SK-N-MC (cell line): ENCODE measurements at regions not wholly inside any gene's neighbourhood (a gene's known extent, or its start where the extent isn't known, plus 50 kb on each side); places are given as distances from the start of the nearest gene placed in this dataset.

Experiments used
- DNase-seq: peaks from one replicate; pipeline ENCODE4 v3.0.0-alpha.2; 2011; ENCODE audit warnings: low read depth, low spot score
- H3K27ac ChIP-seq: fragments of 200-600 bp; sonication (generic); 2 replicates; pipeline ENCODE4 v1.5.1; 2016; ENCODE audit warnings: mixed run types
- H3K36me3 ChIP-seq: fragments of 200-600 bp; sonication (generic); 2 replicates; pipeline ENCODE4 v1.6.1; 2017; ENCODE audit warnings: antibody characterized with exemption, low read length, mixed read lengths; ENCODE audit not compliant: insufficient read depth
- H3K4me3 ChIP-seq: fragments of 200-600 bp; sonication (generic); 2 replicates; pipeline ENCODE4 v1.5.1; 2016
- H3K9ac ChIP-seq: fragments of 200-600 bp; sonication (generic); 2 replicates; pipeline ENCODE4 v1.8.0; 2017; ENCODE audit warnings: mixed run types, mixed read lengths; ENCODE audit not compliant: insufficient read length
- H3K9me3 ChIP-seq: fragments of 200-600 bp; sonication (generic); 2 replicates; pipeline ENCODE4 v1.6.1; 2017; ENCODE audit warnings: low read depth, mild to moderate bottlenecking, antibody characterized with exemption, low read length, moderate library complexity, mixed read lengths
- EZH2 ChIP-seq: fragments of 200-600 bp; sonication (generic); IDR thresholded peaks from one replicate; pipeline ENCODE4 v1.6.1; 2017; ENCODE audit warnings: antibody characterized with exemption
- FOXP2 ChIP-seq: optimal IDR thresholded peaks from 2 replicates; pipeline ENCODE3; 2011; ENCODE audit warnings: mild to moderate bottlenecking, moderate library complexity; ENCODE audit not compliant: insufficient read depth; ENCODE audit errors: extremely low read length, control extremely low read depth
- POLR2AphosphoS5 ChIP-seq: IDR thresholded peaks from 2 replicates; pipeline ENCODE4 v1.6.1; 2012; ENCODE audit warnings: mild to moderate bottlenecking, low read depth, low read length, borderline replicate concordance

DNA sequence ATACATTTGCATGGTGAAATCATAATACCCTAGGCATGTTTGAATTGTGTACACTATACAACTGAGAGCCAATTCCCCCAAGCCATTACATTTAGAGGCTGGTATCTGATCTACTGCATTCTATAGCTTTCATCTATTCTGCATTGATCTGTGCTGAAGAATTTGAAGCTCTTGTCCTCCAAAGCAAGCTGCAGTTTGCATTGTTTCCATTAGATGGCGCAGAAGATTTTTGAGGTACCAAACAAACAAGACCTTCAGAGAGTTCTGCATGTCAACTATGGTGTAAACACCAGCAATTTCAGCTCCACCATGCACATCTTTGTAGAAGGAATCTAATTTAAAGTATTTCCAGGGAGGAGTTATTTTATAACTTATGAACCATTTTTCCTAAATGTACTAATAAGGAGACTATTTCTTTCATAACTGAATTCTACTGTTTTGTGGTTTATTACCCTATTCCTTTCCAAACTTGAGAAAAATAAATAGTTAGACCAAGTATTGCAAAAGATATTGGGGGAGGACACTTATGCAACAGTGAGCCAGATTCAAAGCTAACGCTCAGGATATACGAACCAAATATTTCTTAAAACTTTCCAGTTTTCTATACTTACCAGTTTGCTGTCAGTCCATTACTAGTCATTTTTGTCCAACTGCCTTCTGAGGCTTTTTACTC, 761.8 kb upstream of the ACVR2A start:
- DNase-seq, result peak; percentile 73
- Histone ChIP-seq H3K4me3 (no peak overlapping the region), H3K9ac (no peak overlapping the region), H3K27ac (no peak overlapping the region), H3K36me3 (no peaks in the 10 kb centered on the region), H3K9me3 (no peaks in the 10 kb centered on the region)
- TF ChIP-seq POLR2AphosphoS5 (no peak), EZH2 (no peak), FOXP2 (no peak)

GRCh38 chr2:147081831-147082230, 763.0 kb upstream of the ACVR2A start:
- Histone ChIP-seq H3K27ac (no peak overlapping the region), H3K36me3 (no peaks in the 10 kb centered on the region), H3K9ac (no peak overlapping the region), H3K4me3 (no peak overlapping the region), H3K9me3 (no peaks in the 10 kb centered on the region)
- TF ChIP-seq POLR2AphosphoS5, result no peak
- no peak for TF ChIP-seq FOXP2
- TF ChIP-seq EZH2, result no peak
- DNase-seq, result no peak

GRCh38 chr2:147076634-147077033, 768.2 kb upstream of the ACVR2A start:
- H3K4me3 ChIP-seq, result no peak overlapping the region
- no peaks in the 10 kb centered on the region for H3K36me3 ChIP-seq
- H3K9ac ChIP-seq, result no peak overlapping the region
- no peak overlapping the region for H3K27ac ChIP-seq
- DNase-seq, result no peak
- H3K9me3 ChIP-seq, result no peaks in the 10 kb centered on the region
- no peak for TF ChIP-seq FOXP2
- TF ChIP-seq POLR2AphosphoS5, result no peak
- no peak for TF ChIP-seq EZH2

- H3K9me3 ChIP-seq, result no peaks in the 10 kb centered on the region
- TF ChIP-seq FOXP2, result no peak
- H3K9ac ChIP-seq, result no peak overlapping the region
- H3K36me3 ChIP-seq, result no peaks in the 10 kb centered on the region
- DNase-seq, result no peak
- H3K4me3 ChIP-seq, result no peak overlapping the region
- no peak overlapping the region for H3K27ac ChIP-seq
Measured at GRCh38 chr2:147068071-147068470, 776.8 kb upstream of the ACVR2A start.

DNA sequence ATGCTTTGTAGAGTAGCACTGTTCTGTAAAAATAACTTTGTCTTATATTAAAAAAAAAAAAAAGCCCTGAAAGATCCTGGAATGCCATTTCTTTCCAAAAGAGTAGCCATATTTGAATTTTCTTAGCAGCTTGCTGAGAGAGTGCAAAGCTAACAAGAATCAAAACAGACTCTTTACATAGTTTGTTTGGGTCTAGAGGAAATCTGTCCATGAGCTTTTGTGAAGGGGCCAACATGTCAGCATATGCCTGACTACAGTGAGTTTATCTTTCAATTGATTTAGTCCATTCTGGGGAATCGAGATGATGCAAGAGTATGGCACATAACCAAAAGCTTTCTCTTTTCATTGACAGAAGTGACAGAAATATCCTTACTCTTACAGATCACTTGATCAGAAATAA, 777.7 kb upstream of the ACVR2A start:
- no peak for DNase-seq
- H3K4me3 ChIP-seq, result no peak overlapping the region
- H3K27ac ChIP-seq, result no peak overlapping the region
- H3K36me3 ChIP-seq, result no peaks in the 10 kb centered on the region
- H3K9me3 ChIP-seq, result no peaks in the 10 kb centered on the region
- H3K9ac ChIP-seq, result no peak overlapping the region
- TF ChIP-seq POLR2AphosphoS5 (no peak), FOXP2 (no peak)

DNA sequence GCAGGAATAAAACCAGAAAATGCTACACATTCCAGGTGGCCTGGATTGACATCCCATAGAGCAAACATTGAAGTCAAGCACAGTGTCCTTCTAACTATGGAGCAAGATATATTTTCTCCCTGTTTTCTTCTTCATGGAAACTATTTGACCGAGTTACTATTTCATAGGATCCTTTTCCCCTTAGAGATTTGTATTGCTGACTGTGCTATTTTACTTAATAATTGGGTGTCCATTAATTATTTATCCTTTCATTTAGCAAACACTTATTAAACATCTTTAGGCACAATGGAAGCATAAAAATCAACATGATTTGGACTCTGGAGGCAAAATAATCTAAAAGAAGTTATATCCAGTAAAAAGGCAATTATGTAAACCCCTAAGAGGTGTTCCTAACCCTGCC, 782.8 kb upstream of the ACVR2A start:
- Histone ChIP-seq H3K9ac (no peak overlapping the region), H3K9me3 (no peaks in the 10 kb centered on the region), H3K27ac (no peak overlapping the region), H3K4me3 (no peak overlapping the region), H3K36me3 (no peaks in the 10 kb centered on the region)
- TF ChIP-seq FOXP2 (no peak), POLR2AphosphoS5 (no peak), EZH2 (no peak)
- no peak for DNase-seq

GRCh38 chr2:147061269-147061668, 783.6 kb upstream of the ACVR2A start:
- H3K27ac ChIP-seq, result no peak overlapping the region
- no peak for DNase-seq
- H3K9me3 ChIP-seq, result no peaks in the 10 kb centered on the region
- no peak overlapping the region for H3K4me3 ChIP-seq
- no peak for TF ChIP-seq FOXP2
- no peak for TF ChIP-seq POLR2AphosphoS5
- TF ChIP-seq EZH2, result no peak
- no peak overlapping the region for H3K9ac ChIP-seq
- H3K36me3 ChIP-seq, result no peaks in the 10 kb centered on the region

GRCh38 chr2:147057892-147058490, 786.8 kb upstream of the ACVR2A start:
- TF ChIP-seq FOXP2 (no peak), POLR2AphosphoS5 (no peak), EZH2 (no peak)
- no peaks in the 10 kb centered on the region for H3K36me3 ChIP-seq
- H3K27ac ChIP-seq, result no peak overlapping the region
- H3K4me3 ChIP-seq, result no peak overlapping the region
- no peak overlapping the region for H3K9ac ChIP-seq
- no peaks in the 10 kb centered on the region for H3K9me3 ChIP-seq
- no peak for DNase-seq

DNA sequence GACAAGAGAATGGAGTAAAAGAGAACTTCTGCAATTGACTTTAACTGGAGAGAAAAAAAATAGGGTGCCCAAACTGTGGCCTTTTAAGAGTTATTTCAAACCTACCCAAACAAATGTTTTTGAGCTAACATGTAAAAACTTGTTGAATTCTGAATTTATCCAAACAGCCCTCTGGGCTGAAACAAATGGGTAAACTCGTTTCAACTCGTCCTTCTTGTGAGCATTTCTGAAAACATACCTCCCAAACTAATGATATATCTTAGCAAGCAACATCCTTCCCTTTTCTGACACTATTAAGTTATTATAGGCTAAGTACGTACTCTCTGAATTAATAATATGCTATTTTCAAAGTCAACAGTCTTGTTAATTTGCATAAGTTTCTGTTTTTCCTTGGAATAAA, 793.0 kb upstream of the ACVR2A start:
- no peak for DNase-seq
- TF ChIP-seq EZH2 (no peak), FOXP2 (no peak), POLR2AphosphoS5 (no peak)
- no peak overlapping the region for H3K9ac ChIP-seq
- no peaks in the 10 kb centered on the region for H3K36me3 ChIP-seq
- H3K9me3 ChIP-seq, result no peaks in the 10 kb centered on the region
- H3K4me3 ChIP-seq, result no peak overlapping the region
- H3K27ac ChIP-seq, result no peak overlapping the region
